HG03432 (cell line): ENCODE measurements at regions not wholly inside any gene's neighbourhood (a gene's known extent, or its start where the extent isn't known, plus 50 kb on each side); places are given as distances from the start of the nearest gene placed in this dataset.

Source experiments
- ATAC-seq: cut with Tn5 transposase; IDR thresholded peaks from one replicate; pipeline ENCODE4 v1.9.1; 2021; ENCODE audit warnings: mild to moderate bottlenecking, moderate library complexity; ENCODE audit not compliant: unreplicated experiment

DNA sequence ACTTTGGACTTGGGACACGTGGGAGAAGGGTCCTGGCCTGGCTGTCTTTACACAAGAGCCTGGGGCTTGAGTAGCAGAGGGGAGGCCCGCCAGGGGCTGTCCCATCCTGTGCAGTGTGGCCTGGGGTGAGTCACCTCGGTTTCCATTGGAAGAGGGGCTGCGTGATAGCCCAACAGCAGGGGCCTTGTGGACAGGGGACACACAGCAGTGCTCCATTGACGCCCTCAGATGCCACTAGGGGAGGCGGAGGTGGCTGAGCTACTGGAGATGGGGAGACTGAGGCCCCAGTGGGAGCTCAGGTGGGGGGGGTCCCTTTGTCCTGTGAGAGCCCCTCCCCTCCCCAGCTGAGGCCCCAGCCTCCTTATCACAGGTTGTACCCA lies 50.0 kb upstream of the RNU6ATAC start:
- no peak for ATAC-seq

DNA sequence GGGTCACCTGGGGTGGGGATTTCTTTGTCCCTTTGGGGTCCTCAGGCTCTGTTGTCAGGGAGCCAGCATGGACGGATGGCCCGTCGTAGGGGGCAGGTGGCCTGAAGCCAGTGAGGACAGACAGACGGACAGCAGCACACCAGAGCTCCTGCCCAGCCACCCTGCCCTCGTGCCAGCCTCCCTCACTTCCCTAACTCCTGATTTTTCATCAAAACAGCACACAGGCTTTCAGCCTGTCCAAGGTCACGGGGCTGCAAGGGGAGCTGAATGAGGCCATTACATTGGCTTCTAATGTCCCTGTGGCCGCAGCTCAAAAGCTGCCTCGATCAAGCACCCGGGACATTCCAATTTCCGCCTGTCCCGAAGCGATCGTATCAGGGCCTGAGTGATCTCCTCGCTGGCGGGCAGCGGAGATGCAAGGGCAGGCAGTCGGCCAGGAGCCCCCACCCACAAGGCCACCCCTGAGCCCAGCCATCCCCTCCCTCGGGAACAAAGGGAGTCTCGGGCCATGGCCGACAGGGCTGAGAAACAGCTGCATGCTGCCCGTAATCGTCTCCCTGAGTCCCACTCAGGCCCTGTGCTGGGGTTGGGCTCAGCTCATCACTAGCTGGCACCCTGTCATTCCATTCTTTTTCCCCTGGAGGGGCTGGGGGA lies 50.5 kb upstream of the RNU6ATAC start:
- no peak for ATAC-seq

DNA sequence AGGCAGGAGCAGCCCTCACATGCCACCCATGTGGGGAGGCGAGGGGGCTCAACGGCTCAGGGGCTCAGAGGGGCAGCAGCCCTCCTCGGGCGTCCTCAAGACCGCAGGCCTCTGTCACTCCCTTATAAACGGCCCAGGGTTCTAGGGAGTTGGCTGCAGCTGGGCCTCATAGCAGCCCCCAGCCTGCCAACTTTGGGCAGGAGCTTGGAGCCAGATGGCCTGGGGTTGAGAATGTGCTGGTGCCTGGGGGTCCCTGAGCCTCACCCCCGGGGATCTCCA lies 51.0 kb upstream of the RNU6ATAC start:
- no peak for ATAC-seq

DNA sequence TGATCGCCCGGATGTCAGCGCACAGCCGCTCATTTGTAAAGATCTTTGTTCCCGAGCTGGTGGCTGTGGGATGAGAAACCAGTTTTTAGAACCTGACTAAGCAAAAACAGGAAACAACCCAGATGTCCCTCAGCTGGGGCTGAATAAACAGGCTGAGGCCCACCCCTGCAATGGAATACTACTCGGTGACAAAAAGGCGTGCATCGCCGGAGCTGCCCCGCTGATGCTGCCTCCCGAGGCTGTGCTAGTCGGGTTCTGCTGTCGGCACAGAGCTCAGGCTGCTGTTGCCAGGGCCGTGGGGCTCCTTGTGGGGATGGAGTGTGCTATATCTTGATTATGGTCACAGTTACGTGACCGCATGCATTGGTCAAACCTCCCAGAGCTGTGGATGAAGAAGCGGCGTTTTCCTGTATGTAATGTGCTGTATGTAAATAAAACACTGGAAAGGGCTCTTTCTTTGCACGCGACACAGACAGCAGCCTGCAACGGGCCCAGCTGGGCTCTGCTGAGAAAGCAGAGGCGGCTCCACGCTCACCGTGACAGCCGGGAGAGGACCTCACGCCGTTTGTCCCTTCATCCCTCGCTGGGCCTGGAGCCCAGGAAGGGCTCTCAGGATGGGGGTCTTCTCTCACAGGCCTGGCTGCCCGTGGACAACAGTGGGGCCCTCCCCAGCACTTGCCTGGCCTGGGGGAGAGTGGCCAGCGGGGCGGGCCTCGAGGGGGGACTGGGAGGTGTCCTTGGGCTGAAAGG lies 51.5 kb upstream of the RNU6ATAC start:
- no peak for ATAC-seq

DNA sequence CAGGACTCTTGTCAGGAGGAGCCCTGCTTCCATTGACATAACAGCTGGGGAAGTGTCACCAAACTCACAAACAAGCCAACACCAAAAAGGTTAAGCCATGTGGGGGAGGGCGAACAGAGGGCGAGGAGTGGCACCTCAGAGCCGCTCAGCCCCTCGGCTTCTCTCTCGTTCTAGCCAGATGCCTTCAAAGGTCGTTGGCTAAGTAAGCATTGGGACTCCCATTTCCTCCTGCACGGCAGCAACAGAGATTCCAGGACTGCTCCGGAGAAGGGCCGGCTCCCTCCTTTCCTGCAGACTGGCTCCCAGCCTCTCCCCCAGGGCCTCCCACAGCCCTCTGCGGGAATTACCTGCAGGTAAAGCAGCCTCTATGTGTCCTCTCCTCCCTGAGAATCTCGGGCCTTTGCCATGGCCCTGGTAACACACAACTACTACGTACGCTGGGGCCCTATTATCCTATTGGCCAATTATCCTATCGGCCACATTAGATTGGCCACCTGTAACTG lies 52.1 kb upstream of the RNU6ATAC start:
- no peak for ATAC-seq

DNA sequence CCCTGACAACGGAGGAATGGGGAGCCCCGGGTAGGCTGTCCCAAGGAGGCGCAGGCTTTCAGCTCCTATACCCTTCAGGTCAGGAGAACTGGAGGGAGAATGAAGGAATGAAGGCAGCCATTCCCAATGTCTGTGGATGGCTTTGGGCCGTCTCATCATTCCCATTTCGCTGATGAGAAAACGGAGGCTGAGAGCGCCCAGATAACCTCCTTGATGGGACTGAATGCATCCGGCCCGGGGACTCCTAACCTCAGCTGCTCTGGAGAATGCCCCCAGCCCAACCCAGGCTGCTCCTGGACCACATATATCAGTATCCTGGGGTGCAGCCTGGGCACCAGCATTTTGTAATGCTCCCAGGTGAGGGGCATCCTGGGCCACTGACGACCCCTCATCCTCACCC lies 52.6 kb upstream of the RNU6ATAC start:
- ATAC-seq = no peak

DNA sequence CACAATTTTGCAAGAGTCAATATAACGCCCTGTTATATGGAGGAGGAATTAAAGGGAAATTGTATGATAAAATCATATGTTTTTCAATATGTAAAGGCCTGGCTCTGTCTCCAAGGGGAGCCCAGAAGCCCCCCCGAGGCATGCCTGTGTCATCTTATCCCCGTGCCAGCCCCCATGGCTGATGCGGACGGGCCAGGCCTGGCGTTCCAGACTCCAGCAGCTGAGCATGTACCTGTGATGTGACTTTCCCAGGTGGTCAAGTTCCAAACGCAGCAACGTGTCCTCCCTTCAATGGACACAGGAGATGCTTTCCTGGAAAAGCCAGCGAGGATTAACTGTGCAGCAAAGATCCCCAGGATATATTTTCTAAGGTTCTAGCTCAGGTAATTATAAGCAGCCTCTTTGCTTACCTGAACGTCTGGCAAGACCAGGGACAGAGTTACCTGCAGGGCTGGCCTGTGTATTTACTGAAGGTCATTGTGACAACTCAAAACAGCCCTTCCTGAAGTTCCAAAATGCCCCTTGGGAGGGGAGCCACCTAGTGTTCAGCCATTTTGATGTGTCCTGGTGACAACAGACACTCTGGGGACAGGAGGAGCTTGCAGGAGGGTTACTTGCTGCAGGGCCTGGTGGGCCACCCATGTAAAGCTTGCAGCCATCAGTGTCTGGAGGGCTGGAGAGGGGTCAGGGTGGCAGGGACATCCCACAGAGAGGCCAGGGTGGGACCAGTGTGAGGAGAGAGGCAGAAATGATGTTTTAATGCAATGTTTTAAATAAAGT lies 53.3 kb upstream of the RNU6ATAC start:
- ATAC-seq = no peak

DNA sequence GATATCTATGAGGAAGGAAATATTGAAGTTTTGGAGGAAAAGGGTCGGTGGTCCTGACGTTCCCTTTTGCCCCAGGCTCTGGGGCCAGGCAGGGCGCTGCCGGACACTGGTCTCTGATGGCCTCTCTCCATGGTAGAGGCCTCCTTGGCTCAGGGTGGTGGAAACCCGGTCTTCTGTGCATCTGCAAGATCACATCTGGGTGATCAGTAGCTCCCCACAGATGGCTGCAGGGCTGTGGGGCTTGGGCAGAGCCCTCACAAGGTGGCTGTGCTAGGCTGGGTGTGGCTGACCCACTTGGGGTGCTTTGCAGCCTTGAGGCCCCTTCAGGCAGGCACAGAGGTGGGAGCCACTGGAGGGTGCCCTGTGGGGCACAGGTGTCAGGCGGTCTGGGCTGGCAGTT lies 53.9 kb upstream of the RNU6ATAC start:
- no peak for ATAC-seq

DNA sequence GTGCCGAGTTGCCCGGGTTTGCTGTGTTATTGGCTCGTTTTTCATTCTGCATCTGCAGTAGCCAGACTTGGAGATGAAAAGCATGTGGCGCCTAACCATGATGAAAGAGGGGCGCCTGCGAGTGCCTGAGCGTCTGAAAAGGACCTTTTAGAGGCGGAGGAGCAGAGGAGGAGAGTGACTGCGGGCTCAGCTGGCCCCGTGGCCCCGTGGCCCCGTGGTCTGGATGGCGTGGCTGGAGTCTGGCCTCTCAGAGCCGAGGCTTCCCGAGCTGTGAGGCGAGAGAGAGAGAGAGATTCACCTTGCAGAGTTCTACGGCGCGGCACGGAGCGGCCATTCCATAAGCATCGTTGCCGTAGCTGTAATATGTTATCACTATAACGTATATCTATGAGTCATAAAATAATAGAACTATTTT lies 55.3 kb upstream of the RNU6ATAC start:
- no peak for ATAC-seq

DNA sequence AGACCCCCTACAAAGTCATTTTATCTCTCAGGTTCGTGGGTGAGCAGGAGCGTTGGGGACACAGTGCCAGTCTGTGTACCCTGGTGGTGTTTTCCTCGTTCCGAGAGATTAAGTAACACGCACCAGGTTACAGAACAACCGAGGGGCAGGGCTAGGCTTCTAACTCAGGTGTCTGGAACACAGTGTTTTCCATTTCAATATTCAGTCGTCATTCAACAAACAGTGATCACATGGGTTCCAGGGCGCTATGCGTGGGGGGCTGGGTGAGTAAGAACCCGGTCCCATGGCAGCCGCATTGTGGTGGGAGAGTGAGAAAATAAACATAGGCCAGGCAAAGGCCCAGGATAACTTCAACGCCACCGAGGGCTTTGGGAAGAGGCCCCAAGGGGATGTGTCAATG lies 55.9 kb upstream of the RNU6ATAC start:
- ATAC-seq = no peak

DNA sequence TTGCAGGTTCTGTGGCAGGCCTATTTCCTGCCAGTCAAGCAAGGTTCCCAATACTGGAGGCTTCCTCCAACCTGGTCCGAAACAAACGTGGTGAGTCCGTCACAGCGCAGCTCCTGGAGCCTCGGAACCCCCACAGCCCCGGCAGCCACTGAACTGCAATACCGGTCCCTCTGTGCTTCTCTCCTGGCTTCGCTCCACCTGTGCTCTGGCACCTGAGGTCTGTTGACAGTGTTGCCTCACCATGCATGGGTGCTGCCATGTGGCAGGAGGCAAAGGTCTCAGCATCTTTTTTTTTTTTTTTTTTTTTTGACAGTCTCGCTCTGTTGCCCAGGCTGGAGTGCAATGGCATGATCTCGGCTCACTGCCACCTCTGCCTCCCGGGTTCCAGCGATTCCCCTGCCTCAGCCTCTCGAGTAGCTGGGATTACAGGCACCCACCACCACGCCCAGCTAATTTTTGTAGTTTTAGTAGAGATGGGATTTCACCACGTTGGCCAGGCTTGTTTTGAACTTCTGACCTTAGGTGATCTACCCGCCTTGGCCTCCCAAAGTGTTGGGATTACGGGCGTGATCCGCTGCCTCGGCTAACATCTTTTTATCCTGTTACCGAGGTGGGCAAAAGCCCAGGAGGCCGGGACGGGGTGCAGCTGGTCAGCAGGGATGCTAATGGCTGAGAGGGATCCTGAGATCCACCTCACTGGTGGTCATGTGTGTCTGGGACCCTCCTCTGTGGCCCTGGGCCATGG lies 57.1 kb upstream of the RNU6ATAC start:
- ATAC-seq = no peak

DNA sequence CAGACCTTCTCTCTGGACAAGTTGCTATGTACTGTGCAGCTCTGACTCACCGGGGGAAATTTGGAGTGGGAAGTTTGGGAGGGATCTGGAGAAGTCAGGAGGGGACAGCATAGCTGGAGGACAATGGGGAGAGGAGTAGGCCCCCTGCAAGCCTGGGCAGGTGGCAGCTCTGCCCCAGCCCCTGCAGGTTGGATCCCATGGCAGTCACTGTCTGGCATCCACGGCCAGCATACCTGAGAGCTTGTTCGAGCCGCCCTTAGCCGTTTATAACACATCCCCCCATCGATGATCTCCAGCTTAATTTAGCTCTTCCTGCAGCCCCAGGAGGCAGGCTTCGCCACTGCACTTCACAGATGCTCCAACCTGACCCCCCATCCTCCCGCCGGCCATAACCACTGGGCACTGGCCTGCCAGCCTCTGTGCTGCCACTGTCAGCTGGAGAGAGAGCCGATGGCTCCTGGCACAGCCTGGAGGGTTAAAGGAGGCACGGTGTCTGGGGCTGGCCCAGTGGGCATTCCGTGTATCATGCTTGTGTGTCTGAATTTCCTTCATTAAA lies 57.7 kb upstream of the RNU6ATAC start:
- no peak for ATAC-seq

DNA sequence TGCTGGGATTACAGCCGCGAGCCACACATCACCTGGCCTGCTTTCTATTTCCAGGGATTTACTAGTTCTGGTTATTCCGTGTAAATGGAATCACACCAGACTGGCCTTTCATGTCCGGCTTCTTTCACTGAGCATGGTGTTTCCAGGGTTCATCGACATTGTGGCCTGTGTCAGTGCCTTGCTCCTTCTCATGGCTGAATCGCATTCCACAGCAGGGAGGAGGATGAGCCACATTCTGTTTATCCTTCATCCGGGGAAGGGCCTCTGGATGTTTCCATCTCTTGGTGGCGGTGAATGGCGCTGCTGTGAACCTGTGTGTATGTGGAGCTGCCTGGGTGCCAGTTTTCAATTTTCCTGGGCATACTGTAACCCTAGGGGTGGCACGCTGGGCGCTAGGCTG lies 58.7 kb upstream of the RNU6ATAC start:
- ATAC-seq = no peak

DNA sequence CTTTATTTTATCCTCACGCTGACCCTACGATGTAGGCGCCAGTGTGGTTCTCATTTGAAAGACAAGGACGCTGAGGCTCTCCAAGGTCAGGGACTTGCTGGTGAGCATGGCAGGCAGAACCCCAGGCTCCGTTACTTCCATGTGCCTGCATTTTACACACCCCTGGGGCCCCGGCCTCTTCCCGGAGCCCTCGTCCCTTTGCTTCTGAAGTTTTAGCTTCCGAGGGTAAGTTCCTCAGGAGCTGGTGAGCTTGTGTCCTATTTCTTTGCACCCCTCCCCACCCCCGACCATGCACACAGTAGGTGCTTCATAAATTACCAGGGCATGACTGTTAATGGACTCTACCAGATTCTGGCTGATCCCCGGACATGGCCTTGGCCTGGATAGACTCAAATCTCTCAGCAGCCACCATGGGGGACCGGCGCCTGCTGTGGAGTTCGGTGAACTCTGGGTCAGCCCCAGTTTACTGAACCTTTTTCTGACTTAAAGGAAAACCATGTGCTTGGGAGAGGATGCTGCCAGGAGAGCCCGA lies 59.3 kb upstream of the RNU6ATAC start:
- no peak for ATAC-seq

DNA sequence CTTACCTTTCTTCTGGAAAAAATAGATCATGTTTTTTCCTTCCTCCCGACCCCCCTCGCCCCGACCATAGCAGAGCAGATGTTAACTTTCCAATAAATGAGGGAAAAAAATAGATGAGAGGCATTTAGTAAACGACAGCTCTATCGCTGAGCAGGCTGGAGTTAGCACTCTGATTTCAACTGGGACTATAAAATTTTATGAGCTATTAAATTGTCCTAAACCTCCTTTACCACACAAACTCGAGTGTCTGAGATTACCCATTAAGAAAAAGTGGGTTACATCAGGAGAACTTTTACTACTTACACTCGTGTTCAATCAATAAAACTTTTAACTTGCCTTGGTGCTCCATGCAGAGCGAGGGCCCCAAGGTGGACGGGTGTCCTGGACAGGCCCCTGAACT lies 59.8 kb upstream of the RNU6ATAC start:
- ATAC-seq = no peak

DNA sequence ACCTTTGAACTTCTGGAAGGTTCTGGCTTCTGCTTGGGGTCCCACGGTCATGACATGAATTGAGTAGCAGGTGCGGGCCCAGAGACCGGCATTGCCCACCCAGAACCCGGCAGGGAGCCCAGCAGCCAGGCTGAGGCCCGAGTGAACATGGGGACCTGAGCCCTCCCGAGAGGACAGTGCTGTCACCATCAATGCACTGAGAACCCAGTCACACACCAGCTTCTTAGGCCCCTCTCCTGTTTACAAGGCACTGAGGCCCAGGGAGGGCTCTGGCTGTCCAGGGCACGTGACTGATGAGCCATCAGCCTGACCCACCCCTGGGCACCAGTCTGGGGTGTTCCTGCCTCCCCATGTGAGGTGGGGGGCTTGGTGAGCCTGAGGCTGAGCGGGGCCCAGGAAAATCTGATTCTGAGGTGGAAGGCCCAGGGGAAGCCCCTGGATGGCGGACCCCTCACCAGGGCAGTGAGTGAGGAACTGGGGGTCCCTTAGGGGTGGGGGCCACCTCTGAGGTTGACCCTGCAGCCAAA lies 60.3 kb upstream of the RNU6ATAC start:
- ATAC-seq = no peak

DNA sequence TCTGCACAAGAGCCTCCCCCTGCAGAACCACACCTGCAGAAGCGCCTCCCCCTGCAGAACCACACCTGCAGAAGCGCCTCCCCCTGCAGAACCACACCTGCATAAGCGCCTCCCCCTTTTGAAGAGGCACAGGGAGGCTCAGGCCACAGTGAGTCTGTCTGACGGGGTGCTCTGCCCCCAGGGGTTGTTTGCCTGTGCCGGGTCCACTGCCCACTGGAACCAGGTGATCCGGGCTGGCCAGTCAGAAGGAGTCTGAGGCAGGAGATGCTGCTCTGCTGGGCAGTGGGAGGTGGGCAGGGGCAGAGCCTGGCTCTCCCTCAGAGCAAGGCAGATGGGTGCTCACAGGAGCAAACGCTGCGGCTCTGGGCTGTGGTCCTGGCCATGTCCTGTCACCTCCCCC lies 60.8 kb upstream of the RNU6ATAC start:
- ATAC-seq = no peak

DNA sequence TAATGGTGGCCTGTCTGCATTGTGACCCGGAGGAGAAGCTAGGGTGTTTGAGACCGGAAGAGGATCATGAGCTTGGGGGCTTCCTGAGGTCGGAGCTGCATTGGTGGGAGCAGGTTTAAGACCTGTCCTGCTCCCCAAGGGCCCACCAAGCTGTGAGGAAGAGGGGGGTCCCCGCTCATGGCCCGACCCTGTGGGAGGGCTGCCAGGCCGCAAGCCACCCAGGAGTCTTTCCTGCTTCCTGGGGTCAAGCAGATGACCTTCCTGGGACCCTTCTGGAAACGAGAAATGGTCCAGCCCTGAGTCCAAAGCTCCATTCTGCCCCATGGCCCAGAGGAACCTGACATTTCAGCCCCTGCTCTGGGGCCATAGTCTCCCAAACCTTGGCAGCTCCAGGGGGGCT lies 61.5 kb upstream of the RNU6ATAC start:
- no peak for ATAC-seq

DNA sequence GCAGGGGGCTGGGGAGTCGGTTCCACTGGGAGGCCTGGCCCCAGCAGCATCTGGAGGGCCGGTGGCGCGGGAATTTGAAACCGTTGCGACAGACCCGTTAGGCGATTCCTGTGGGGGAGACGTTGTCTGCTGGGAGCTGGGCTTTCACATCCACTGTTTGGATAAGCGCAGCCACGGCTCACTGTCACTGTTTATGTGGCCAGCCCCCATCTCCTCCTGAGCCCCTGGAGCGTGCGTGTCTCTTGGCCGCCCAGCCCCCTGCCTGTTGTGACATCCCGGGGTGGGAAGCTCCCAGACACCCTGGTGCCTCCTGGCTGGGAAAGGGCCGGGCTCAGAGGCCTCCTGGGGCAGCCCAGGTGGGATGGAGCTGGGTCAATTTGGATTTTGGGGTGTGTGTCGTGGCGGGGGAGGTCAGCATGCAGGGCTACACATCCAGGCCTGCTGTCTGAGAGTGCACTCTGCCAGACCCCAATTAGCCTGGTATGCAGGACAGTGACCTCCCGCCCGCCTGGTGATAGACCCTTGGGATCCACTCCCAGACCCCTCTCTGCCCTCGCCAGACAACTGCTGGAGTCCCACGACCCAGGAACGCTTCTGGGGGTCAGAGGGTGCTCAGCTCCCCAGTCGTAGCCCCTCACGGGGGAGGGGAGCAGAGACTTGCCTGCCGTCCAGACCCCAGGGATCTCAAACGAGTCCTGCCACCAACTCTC lies 62.0 kb upstream of the RNU6ATAC start:
- ATAC-seq = no peak
